ENCODE measurements at regions not wholly inside any gene's neighbourhood (a gene's known extent, or its start where the extent isn't known, plus 50 kb on each side); places are given as distances from the start of the nearest gene placed in this dataset.

- intact Hi-C loops (cut with DNase I), result no loop called here
- H3K27ac ChIP-seq (ENCODE audit: low read depth in 2 of 2, low read length in 2 of 2), result no peak overlapping the region
- no peak for DNase-seq
- H3K4me3 ChIP-seq (ENCODE audit: low read length in 3 of 3), result no peak overlapping the region
- no peaks in the 10 kb centered on the region for H3K4me1 ChIP-seq (ENCODE audit: control insufficient read depth in 2 of 3, insufficient read depth in 2 of 3, low read depth in 1 of 3, low read length in 3 of 3)
- H3K9ac ChIP-seq (ENCODE audit: low read length in 3 of 3), result no peak overlapping the region
- FAIRE-seq, result no peak
- no peaks in the 10 kb centered on the region for H3K36me3 ChIP-seq (ENCODE audit: control insufficient read depth in 2 of 3, insufficient read depth in 3 of 3, low read length in 3 of 3)
- H3K9me3 ChIP-seq (ENCODE audit: control insufficient read depth in 2 of 3, insufficient read depth in 1 of 3, low read length in 3 of 3), result no peaks in the 10 kb centered on the region
- no peak for TF ChIP-seq CTCF (IDR thresholded peaks at IDR 0.05; ENCODE audit: borderline replicate concordance, extremely low read depth, insufficient read depth)
- no peaks in the 10 kb centered on the region for H3K27me3 ChIP-seq (ENCODE audit: control insufficient read depth, insufficient read depth, low read length)
Measured at GRCh38 chr12:24287963-24288362, 338.5 kb upstream of the SOX5 start.

- FAIRE-seq (no peak), DNase-seq (no peak)
- no peak for TF ChIP-seq CTCF (IDR thresholded peaks at IDR 0.05; ENCODE audit: borderline replicate concordance, extremely low read depth, insufficient read depth)
- no peaks in the 10 kb centered on the region for H3K4me1 ChIP-seq (ENCODE audit: control insufficient read depth in 2 of 3, insufficient read depth in 2 of 3, low read depth in 1 of 3, low read length in 3 of 3)
- H3K36me3 ChIP-seq (ENCODE audit: control insufficient read depth in 2 of 3, insufficient read depth in 3 of 3, low read length in 3 of 3), result no peaks in the 10 kb centered on the region
- H3K27me3 ChIP-seq (ENCODE audit: control insufficient read depth, insufficient read depth, low read length), result no peaks in the 10 kb centered on the region
- H3K9ac ChIP-seq (ENCODE audit: low read length in 3 of 3), result no peak overlapping the region
- no peaks in the 10 kb centered on the region for H3K9me3 ChIP-seq (ENCODE audit: control insufficient read depth in 2 of 3, insufficient read depth in 1 of 3, low read length in 3 of 3)
- no peak overlapping the region for H3K27ac ChIP-seq (ENCODE audit: low read depth in 2 of 2, low read length in 2 of 2)
- intact Hi-C loops (cut with DNase I), result no loop called here
- H3K4me3 ChIP-seq (ENCODE audit: low read length in 3 of 3), result no peak overlapping the region
Measured at GRCh38 chr12:24285448-24285847, 336.0 kb upstream of the SOX5 start.

GRCh38 chr12:24281341-24281740 is 331.9 kb upstream of the SOX5 start:
- no peak for FAIRE-seq
- no peak overlapping the region for H3K4me3 ChIP-seq (ENCODE audit: low read length in 3 of 3)
- H3K27ac ChIP-seq (ENCODE audit: low read depth in 2 of 2, low read length in 2 of 2), result no peak overlapping the region
- H3K36me3 ChIP-seq (ENCODE audit: control insufficient read depth in 2 of 3, insufficient read depth in 3 of 3, low read length in 3 of 3), result no peaks in the 10 kb centered on the region
- H3K9me3 ChIP-seq (ENCODE audit: control insufficient read depth in 2 of 3, insufficient read depth in 1 of 3, low read length in 3 of 3), result no peaks in the 10 kb centered on the region
- TF ChIP-seq CTCF (IDR thresholded peaks at IDR 0.05; ENCODE audit: borderline replicate concordance, extremely low read depth, insufficient read depth), result no peak
- H3K27me3 ChIP-seq (ENCODE audit: control insufficient read depth, insufficient read depth, low read length), result no peaks in the 10 kb centered on the region
- no peak overlapping the region for H3K9ac ChIP-seq (ENCODE audit: low read length in 3 of 3)
- intact Hi-C loops (cut with DNase I), result no loop called here
- no peak for DNase-seq
- no peaks in the 10 kb centered on the region for H3K4me1 ChIP-seq (ENCODE audit: control insufficient read depth in 2 of 3, insufficient read depth in 2 of 3, low read depth in 1 of 3, low read length in 3 of 3)

Data from kidney (tissue), 13 donors.